Activated CD8-positive, alpha-beta memory T cell treated with anti-CD3 and anti-CD28 coated beads, Interleukin-2, amount 10 ng/mL, durations not matched to agents 7 days and 5 days (primary cell): ENCODE measurements at regions not wholly inside any gene's neighbourhood (a gene's known extent, or its start where the extent isn't known, plus 50 kb on each side); places are given as distances from the start of the nearest gene placed in this dataset.

Experiments
- ATAC-seq: fragments of 150-1000 bp; cut with Tn5 transposase; one replicate; pipeline ENCODE4 v1.10.0; 2021; ENCODE audit warnings: moderate library complexity
- CTCF ChIA-PET: fragments of 350-600 bp; sonication (Branson Sonifier 250); formaldehyde crosslinking; loops from one replicate; lab custom pipeline; 2021; ENCODE audit warnings: antibody characterized with exemption; lab: Charles Lee
- DNase-seq: peaks from one replicate; pipeline ENCODE4 v3.0.0-alpha.2; 2020
- H3K27ac Mint-ChIP-seq: one replicate; pipeline ENCODE4 v1.8.0; 2021; ENCODE audit warnings: mild to moderate bottlenecking, mixed read lengths
- H3K27me3 Mint-ChIP-seq: one replicate; pipeline ENCODE4 v1.8.0; 2021; ENCODE audit warnings: mixed read lengths
- H3K36me3 Mint-ChIP-seq: one replicate; pipeline ENCODE4 v1.8.0; 2021; ENCODE audit warnings: mild to moderate bottlenecking, mixed read lengths
- H3K4me1 Mint-ChIP-seq: one replicate; pipeline ENCODE4 v1.8.0; 2021; ENCODE audit warnings: mixed read lengths
- H3K4me3 Mint-ChIP-seq: one replicate; pipeline ENCODE4 v1.8.0; 2021; ENCODE audit warnings: mild to moderate bottlenecking, moderate library complexity, mixed read lengths
- H3K9me3 Mint-ChIP-seq: one replicate; pipeline ENCODE4 v1.8.0; 2022; ENCODE audit warnings: low read depth, mixed read lengths

- H3K27ac Mint-ChIP-seq, result peak overlapping the region; percentile 74
Observed at GRCh38 chr14:97077253-97077653, 280.1 kb downstream of the VRK1 start.

DNA sequence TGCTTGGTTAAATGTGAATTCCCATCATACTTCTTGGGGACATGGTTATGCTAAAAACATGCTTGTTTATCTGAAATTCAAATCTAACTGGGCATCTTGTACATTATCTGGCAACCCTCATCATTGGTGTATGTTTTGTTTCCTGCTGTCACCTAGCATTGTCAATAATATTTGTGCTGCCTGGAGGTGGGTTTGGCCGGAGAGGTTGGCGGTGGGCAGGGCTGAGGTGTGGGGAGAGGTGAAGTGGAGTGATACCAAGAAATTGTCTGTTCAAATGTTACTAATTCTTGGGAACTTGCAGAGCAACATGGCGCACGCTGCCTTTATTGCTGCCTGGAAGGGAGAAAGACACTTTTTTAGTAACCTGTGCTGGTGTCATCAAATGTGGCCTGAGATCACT is 280.5 kb downstream of the VRK1 start:
- DNase-seq (peak; percentile 70), ATAC-seq (peak; percentile 77)
- peaks cover 11% of the 10 kb centered on the region for H3K36me3 Mint-ChIP-seq
- peak overlapping the region; percentile 43 for H3K4me3 Mint-ChIP-seq
- peaks cover 6% of the 10 kb centered on the region for H3K9me3 Mint-ChIP-seq
- CTCF ChIA-PET, result no interaction called here
- H3K27ac Mint-ChIP-seq, result peak overlapping the region; percentile 74
- peaks cover 13% of the 10 kb centered on the region for H3K27me3 Mint-ChIP-seq
- H3K4me1 Mint-ChIP-seq, result peaks cover 36% of the 10 kb centered on the region

More at GRCh38 chr14:97077253-97077653, 280.1 kb downstream of the VRK1 start:
- Mint-ChIP-seq H3K4me1 (peaks cover 36% of the 10 kb centered on the region), H3K4me3 (peak overlapping the region; percentile 43), H3K36me3 (peaks cover 9% of the 10 kb centered on the region), H3K9me3 (peaks cover 6% of the 10 kb centered on the region), H3K27me3 (peaks cover 13% of the 10 kb centered on the region)
- ATAC-seq (peak; percentile 86), DNase-seq (peak; percentile 85)
- CTCF ChIA-PET, result interaction anchor here (0.7 kb wide), 1 partner anchor 42 kb away, joined by 3 read pairs; no protein-coding TSS in a partner anchor

DNA sequence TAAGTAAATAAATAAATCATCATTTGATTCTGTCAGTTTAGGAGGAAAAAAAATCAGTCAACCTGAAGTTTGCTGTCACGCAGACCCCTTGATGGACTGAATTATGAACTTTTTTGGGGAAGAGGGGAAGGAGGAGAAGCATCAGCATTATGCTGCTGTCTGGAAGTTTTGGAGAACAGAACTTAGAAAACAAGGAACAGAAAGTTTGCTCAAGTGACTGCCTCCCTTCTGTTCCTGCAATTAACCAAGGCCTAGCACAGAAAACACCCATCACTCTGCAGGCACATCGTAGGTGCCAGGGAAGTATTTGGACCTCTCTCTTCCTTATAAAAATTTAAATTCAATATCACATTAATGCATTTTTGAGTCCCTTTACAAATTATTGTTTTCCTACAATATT is 283.8 kb downstream of the VRK1 start:
- Mint-ChIP-seq H3K27me3 (peaks cover 4% of the 10 kb centered on the region), H3K27ac (no peak overlapping the region), H3K9me3 (peaks cover 11% of the 10 kb centered on the region), H3K4me3 (no peak overlapping the region), H3K36me3 (peaks cover 21% of the 10 kb centered on the region), H3K4me1 (peaks cover 22% of the 10 kb centered on the region)
- CTCF ChIA-PET, result interaction anchor here (0.7 kb wide), 1 partner anchor 38 kb away, joined by 3 read pairs; no protein-coding TSS in a partner anchor
- DNase-seq (no peak), ATAC-seq (no peak)

DNA sequence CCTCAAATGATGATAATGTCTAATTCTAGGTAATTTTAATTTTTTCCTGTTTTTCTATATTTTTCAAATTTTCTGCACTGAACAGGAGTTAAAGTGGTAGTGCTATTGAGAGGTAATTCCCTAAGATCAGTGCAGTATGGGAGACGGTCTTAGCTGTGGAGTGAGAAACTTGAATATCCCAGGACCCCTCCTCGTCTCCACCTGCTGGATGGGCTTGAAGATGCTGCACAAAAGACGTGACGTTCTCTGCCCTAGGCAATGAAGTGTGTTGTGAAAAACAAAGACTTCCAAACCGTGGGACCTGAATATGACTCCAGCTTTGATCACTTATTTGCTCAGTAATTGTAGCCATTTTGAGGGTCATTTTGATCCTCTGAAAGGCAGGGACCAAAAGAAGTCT is 298.1 kb downstream of the VRK1 start:
- ATAC-seq (no peak), DNase-seq (no peak)
- Mint-ChIP-seq H3K27ac (no peak overlapping the region), H3K4me3 (no peak overlapping the region), H3K27me3 (peaks cover 2% of the 10 kb centered on the region), H3K4me1 (no peaks in the 10 kb centered on the region), H3K9me3 (no peaks in the 10 kb centered on the region), H3K36me3 (no peaks in the 10 kb centered on the region)
- CTCF ChIA-PET, result interaction anchor here (0.5 kb wide), 1 partner anchor 754 kb away, joined by 3 read pairs; no protein-coding TSS in a partner anchor

DNA sequence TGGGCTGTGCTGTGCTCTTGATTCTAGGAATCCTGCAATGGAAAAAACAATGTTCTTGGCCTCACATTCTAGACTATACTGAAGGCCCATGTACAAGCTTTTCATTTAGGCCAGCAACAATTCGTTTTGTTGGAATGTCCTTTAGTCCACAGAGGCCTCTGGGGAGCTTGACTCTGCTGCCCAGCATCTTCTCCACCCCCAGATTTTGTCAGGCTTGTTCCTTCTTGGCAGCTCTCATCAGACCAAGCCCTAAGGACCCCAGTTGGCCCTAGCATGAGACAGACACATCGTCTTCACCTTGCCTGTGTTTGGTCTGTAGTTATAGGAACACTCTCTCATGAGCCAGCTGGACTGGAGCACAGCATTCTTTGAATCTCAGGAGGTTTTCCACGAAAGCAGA is 300.1 kb downstream of the VRK1 start:
- Mint-ChIP-seq H3K27ac (no peak overlapping the region), H3K9me3 (no peaks in the 10 kb centered on the region), H3K4me3 (no peak overlapping the region), H3K4me1 (no peaks in the 10 kb centered on the region), H3K36me3 (no peaks in the 10 kb centered on the region), H3K27me3 (peaks cover 2% of the 10 kb centered on the region)
- CTCF ChIA-PET, result no interaction called here
- no peak for ATAC-seq
- DNase-seq, result no peak

DNA sequence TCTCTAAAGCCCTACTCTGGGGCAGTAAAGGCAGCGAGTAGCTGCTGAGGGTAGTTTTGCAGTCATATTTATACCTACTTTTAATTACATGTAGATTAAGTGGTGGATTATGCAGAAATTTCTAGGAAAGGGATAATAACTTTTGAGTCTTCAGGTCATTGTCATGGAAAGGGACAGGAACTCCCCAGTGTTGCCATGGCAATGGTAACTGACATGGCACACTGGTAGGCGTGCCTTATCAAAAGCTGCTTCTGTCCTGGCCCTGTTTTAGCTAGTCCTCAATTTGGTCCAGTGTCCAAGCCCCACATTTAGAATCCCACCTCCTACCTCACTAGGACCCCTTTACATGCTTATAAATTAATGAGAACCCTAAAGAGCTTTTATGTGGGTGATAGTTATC is 303.1 kb downstream of the VRK1 start:
- no peaks in the 10 kb centered on the region for H3K4me1 Mint-ChIP-seq
- DNase-seq (no peak), ATAC-seq (no peak)
- peaks cover 23% of the 10 kb centered on the region for H3K27me3 Mint-ChIP-seq
- no peaks in the 10 kb centered on the region for H3K9me3 Mint-ChIP-seq
- no peak overlapping the region for H3K27ac Mint-ChIP-seq
- H3K4me3 Mint-ChIP-seq, result no peak overlapping the region
- H3K36me3 Mint-ChIP-seq, result no peaks in the 10 kb centered on the region
- CTCF ChIA-PET, result no interaction called here

DNA sequence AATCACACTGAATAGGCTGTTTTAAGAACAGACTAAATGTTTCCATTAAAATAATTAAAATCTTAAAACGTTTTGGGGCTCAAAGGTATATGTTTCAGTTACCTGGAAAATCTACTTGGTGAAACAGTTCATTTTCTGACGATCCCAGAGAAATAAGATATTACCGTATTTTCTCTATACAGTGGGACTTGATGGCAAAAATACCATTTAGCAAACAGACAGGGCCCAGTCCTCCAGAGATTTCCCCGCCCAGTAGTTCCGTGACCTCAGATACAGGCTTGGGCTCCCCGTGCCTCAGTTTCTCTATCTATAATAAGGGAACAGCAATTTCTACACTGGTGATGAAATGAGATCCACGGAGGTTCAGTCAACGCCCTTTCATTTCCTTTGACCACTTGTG is 304.4 kb downstream of the VRK1 start:
- ATAC-seq, result no peak
- peaks cover 23% of the 10 kb centered on the region for H3K27me3 Mint-ChIP-seq
- no peak overlapping the region for H3K4me3 Mint-ChIP-seq
- H3K4me1 Mint-ChIP-seq, result peaks cover 6% of the 10 kb centered on the region
- H3K36me3 Mint-ChIP-seq, result peaks cover 3% of the 10 kb centered on the region
- no peak overlapping the region for H3K27ac Mint-ChIP-seq
- DNase-seq, result no peak
- CTCF ChIA-PET, result no interaction called here
- no peaks in the 10 kb centered on the region for H3K9me3 Mint-ChIP-seq

- Mint-ChIP-seq H3K4me3 (no peak overlapping the region), H3K4me1 (peaks cover 6% of the 10 kb centered on the region), H3K36me3 (peaks cover 6% of the 10 kb centered on the region), H3K9me3 (peaks cover 2% of the 10 kb centered on the region), H3K27me3 (peaks cover 20% of the 10 kb centered on the region), H3K27ac (no peak overlapping the region)
- CTCF ChIA-PET, result interaction anchor here (0.8 kb wide), 1 partner anchor 15 kb away, joined by 3 read pairs; no protein-coding TSS in a partner anchor
- DNase-seq, result no peak
- ATAC-seq, result no peak
Observed at GRCh38 chr14:97104029-97104428, 306.8 kb downstream of the VRK1 start.

DNA sequence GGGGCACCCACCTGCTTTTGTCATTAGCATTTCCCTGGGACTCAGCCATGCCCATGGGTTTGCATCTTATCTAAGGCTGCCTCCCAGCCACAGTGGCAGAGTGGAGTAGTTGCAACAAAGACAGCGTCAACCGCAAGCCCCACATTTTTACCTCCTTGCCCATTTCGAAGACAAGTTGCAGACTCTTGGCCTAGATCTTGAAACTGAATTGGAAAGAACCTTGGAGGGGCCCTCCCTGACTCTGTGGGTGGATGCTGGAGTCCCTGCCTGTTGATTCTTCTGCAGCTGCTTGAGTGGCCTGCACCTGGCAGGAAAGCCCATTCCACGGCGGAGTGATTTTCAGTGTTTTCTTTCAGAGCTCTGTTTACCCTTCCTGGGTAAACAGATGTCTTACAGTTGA is 309.0 kb downstream of the VRK1 start:
- ATAC-seq, result peak; percentile 42
- CTCF ChIA-PET, result no interaction called here
- peak overlapping the region; percentile 30 for H3K27ac Mint-ChIP-seq
- H3K4me1 Mint-ChIP-seq, result peaks cover 6% of the 10 kb centered on the region
- peaks cover 9% of the 10 kb centered on the region for H3K9me3 Mint-ChIP-seq
- H3K27me3 Mint-ChIP-seq, result peaks cover 24% of the 10 kb centered on the region
- peaks cover 8% of the 10 kb centered on the region for H3K36me3 Mint-ChIP-seq
- peak; percentile 52 for DNase-seq
- H3K4me3 Mint-ChIP-seq, result no peak overlapping the region

- H3K4me3 Mint-ChIP-seq, result no peak overlapping the region
- peaks cover 6% of the 10 kb centered on the region for H3K4me1 Mint-ChIP-seq
- no peak overlapping the region for H3K27ac Mint-ChIP-seq
- ATAC-seq (no peak), DNase-seq (no peak)
- peaks cover 8% of the 10 kb centered on the region for H3K36me3 Mint-ChIP-seq
- H3K27me3 Mint-ChIP-seq, result peaks cover 24% of the 10 kb centered on the region
- H3K9me3 Mint-ChIP-seq, result peaks cover 9% of the 10 kb centered on the region
- CTCF ChIA-PET, result no interaction called here
Observed at GRCh38 chr14:97106609-97107008, 309.4 kb downstream of the VRK1 start.

- Mint-ChIP-seq H3K27ac (no peak overlapping the region), H3K4me1 (peaks cover 6% of the 10 kb centered on the region), H3K36me3 (peaks cover 8% of the 10 kb centered on the region), H3K4me3 (no peak overlapping the region), H3K9me3 (peaks cover 9% of the 10 kb centered on the region), H3K27me3 (peaks cover 24% of the 10 kb centered on the region)
- CTCF ChIA-PET, result no interaction called here
- DNase-seq, result no peak
- no peak for ATAC-seq
Observed at GRCh38 chr14:97107080-97107479, 309.9 kb downstream of the VRK1 start.

DNA sequence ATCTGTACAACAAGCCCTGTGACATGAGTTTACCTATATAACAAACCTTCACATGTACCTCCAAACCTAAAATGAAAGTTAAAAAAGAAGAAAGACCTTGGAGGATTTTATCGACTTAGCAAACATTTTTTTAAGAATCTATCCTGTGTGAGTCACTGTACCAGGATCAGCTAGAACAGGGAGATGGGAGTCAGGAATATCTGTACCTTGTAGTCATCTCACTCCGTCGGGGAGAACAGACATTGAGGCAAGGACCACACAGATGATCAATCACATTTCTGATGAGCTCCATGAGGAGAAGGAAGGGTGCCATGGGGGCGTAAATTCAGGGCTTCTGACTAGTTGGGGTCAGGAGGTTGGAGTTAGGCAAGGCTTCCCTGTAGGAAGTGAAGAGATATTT is 310.6 kb downstream of the VRK1 start:
- CTCF ChIA-PET, result interaction anchor here (1.2 kb wide), 1 partner anchor 10 kb away, joined by 3 read pairs; no protein-coding TSS in a partner anchor
- no peak overlapping the region for H3K4me3 Mint-ChIP-seq
- no peak for ATAC-seq

DNA sequence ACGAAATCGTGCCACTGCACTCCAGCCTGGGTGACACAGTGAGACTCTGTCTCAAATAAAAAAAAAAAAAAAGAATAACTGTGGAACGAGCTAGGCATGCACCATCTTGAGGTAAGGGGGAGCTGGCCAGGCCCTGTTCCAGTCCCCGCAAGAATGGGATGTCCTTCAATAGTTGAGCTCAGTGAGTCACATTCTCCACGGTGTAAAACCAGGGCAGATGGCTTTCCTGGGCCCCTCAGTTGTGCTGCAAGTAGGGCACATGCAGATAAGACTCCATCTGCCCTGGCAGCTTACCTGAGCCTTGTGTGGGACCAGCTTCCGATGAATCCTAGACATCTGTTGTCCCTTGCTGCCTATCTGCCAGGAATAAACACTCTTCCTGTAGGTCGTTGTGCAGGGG is 312.1 kb downstream of the VRK1 start:
- H3K36me3 Mint-ChIP-seq, result peaks cover 8% of the 10 kb centered on the region
- H3K9me3 Mint-ChIP-seq, result peaks cover 9% of the 10 kb centered on the region
- H3K27ac Mint-ChIP-seq, result no peak overlapping the region
- ATAC-seq (no peak), DNase-seq (no peak)
- peaks cover 9% of the 10 kb centered on the region for H3K27me3 Mint-ChIP-seq
- H3K4me1 Mint-ChIP-seq, result peaks cover 6% of the 10 kb centered on the region
- CTCF ChIA-PET, result interaction anchor here (0.9 to 1.2 kb wide), 2 partner anchors 9 to 10 kb away, joined by 3 read pairs; no protein-coding TSS in a partner anchor
- H3K4me3 Mint-ChIP-seq, result no peak overlapping the region

More for the DNA sequence above, 310.6 kb downstream of the VRK1 start:
- Mint-ChIP-seq H3K36me3 (peaks cover 8% of the 10 kb centered on the region), H3K27ac (no peak overlapping the region), H3K9me3 (peaks cover 9% of the 10 kb centered on the region), H3K4me1 (peaks cover 6% of the 10 kb centered on the region), H3K27me3 (peaks cover 21% of the 10 kb centered on the region)
- DNase-seq, result no peak

DNA sequence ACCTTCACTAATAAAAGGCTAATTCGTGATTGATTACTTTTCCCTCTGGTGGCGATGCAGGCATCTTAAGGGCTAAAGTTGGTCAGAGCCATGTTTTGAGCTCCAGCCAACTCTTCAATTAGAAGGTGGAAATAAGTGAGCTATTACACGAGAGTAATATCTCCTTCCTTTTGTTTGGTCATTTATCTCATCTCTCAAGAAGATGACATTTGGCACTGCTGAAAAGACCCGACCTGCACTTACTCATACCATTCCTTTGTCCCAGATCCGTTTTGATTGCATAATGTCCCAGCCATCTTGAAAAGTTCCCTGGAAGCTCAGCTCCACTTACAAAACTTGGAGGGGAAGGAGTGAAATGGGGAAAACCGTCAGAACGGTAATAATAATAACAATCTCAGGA is 316.2 kb downstream of the VRK1 start:
- Mint-ChIP-seq H3K4me3 (no peak overlapping the region), H3K27me3 (peaks cover 6% of the 10 kb centered on the region), H3K9me3 (peaks cover 7% of the 10 kb centered on the region), H3K4me1 (peaks cover 22% of the 10 kb centered on the region), H3K36me3 (peaks cover 7% of the 10 kb centered on the region), H3K27ac (no peak overlapping the region)
- CTCF ChIA-PET, result no interaction called here
- no peak for DNase-seq
- ATAC-seq, result no peak
